Activated CD8-positive, alpha-beta memory T cell treated with anti-CD3 and anti-CD28 coated beads, Interleukin-2, amount 50 U/mL, for 24 hours (primary cell): ENCODE measurements at regions not wholly inside any gene's neighbourhood (a gene's known extent, or its start where the extent isn't known, plus 50 kb on each side); places are given as distances from the start of the nearest gene placed in this dataset.
A peak's percentile ranks its signal among the peaks of the same experiment; 100 is the strongest.
"Not testable (repeated sequence)": the region's sequence is repeated elsewhere in the genome, so short reads cannot be mapped to it uniquely, and the experiment has no call there.

Source experiments
- DNase-seq: peaks from one replicate; pipeline ENCODE4 v3.0.0-alpha.2; 2020; ENCODE audit errors: extremely low read depth

- no peak for DNase-seq
Measured at GRCh38 chr21:38112219-38112789, 144.5 kb upstream of the KCNJ15 start.

- DNase-seq = no peak
Measured at GRCh38 chr21:38114717-38115333, 142.0 kb upstream of the KCNJ15 start.

GRCh38 chr21:38115870-38116269 is 140.9 kb upstream of the KCNJ15 start:
- DNase-seq = no peak

GRCh38 chr21:38119793-38120192 is 137.0 kb upstream of the KCNJ15 start:
- DNase-seq = no peak

GRCh38 chr21:38120679-38120983 is 136.2 kb upstream of the KCNJ15 start:
- not testable (repeated sequence) for DNase-seq

GRCh38 chr21:38120984-38121855 is 135.6 kb upstream of the KCNJ15 start:
- DNase-seq = no peak

GRCh38 chr21:38121888-38122720 is 134.7 kb upstream of the KCNJ15 start:
- DNase-seq = no peak

- DNase-seq = no peak
Measured at GRCh38 chr21:38123626-38124025, 133.2 kb upstream of the KCNJ15 start.

- DNase-seq = peak; percentile 6
Measured at GRCh38 chr21:38126666-38127303, 130.0 kb upstream of the KCNJ15 start.

GRCh38 chr21:38129711-38130110 is 127.1 kb upstream of the KCNJ15 start:
- no peak for DNase-seq

- DNase-seq = no peak
Measured at GRCh38 chr21:38133240-38133639, 123.6 kb upstream of the KCNJ15 start.

GRCh38 chr21:38134084-38134873 is 122.5 kb upstream of the KCNJ15 start:
- no peak for DNase-seq

- no peak for DNase-seq
Measured at GRCh38 chr21:38136201-38136600, 120.6 kb upstream of the KCNJ15 start.

GRCh38 chr21:38139380-38140168 is 117.2 kb upstream of the KCNJ15 start:
- no peak for DNase-seq

- no peak for DNase-seq
Measured at GRCh38 chr21:38140207-38140903, 116.4 kb upstream of the KCNJ15 start.

GRCh38 chr21:38142224-38142623 is 114.6 kb upstream of the KCNJ15 start:
- DNase-seq = no peak

GRCh38 chr21:38144193-38144592 is 112.6 kb upstream of the KCNJ15 start:
- DNase-seq = no peak

GRCh38 chr21:38145104-38145503 is 111.7 kb upstream of the KCNJ15 start:
- DNase-seq = no peak

- no peak for DNase-seq
Measured at GRCh38 chr21:38147391-38147790, 109.4 kb upstream of the KCNJ15 start.
